SJCRH30 (cell line): ENCODE measurements at regions not wholly inside any gene's neighbourhood (a gene's known extent, or its start where the extent isn't known, plus 50 kb on each side); places are given as distances from the start of the nearest gene placed in this dataset.
A peak's percentile ranks its signal among the peaks of the same experiment; 100 is the strongest.

Experiments used
- DNase-seq, 2 experiments: peaks; one replicate each; pipeline ENCODE4 v3.0.0-alpha.2; 2015 to 2020
- H3K27ac ChIP-seq: fragments of 250-450 bp; sonication (Bioruptor Pico); 2 replicates; pipeline ENCODE4 v1.5.1; 2020; ENCODE audit warnings: mild to moderate bottlenecking, moderate library complexity
- H3K27me3 ChIP-seq: fragments of 250-450 bp; sonication (Bioruptor Pico); 2 replicates; pipeline ENCODE4 v1.5.1; 2020; ENCODE audit warnings: mild to moderate bottlenecking, moderate library complexity
- H3K36me3 ChIP-seq: fragments of 250-450 bp; sonication (Bioruptor Pico); 2 replicates; pipeline ENCODE4 v1.5.1; 2020; ENCODE audit warnings: mild to moderate bottlenecking, moderate library complexity
- H3K4me1 ChIP-seq: fragments of 250-450 bp; sonication (Bioruptor Pico); 2 replicates; pipeline ENCODE4 v1.5.1; 2020; ENCODE audit warnings: mild to moderate bottlenecking, moderate library complexity
- H3K4me3 ChIP-seq: fragments of 250-450 bp; sonication (Bioruptor Pico); 2 replicates; pipeline ENCODE4 v1.5.1; 2020; ENCODE audit warnings: mild to moderate bottlenecking, moderate library complexity
- H3K9me3 ChIP-seq: fragments of 250-450 bp; sonication (Bioruptor Pico); replicated peaks from 2 replicates; pipeline ENCODE4 v1.5.1; 2020; ENCODE audit warnings: mild to moderate bottlenecking, moderate library complexity

DNA sequence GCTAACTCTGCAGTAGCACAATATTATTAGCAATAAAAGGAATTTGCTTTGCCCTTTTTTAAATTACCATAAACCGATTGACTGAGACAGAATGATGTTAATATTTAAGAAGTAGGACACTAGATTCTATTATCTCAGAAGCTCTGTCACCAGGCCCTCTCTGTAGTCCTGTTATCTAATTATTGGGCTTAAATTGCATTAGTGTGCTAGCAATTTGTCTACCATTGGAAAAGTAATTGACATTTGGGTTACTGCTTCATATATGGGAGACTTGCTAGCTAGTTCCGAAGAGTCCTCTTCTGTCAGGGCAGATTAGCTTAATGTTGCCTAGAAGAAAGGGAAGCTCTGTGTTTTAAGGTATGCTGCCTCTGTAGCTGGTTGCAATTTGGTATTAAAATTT lies 1107.3 kb upstream of the EEF2KMT start:
- no peaks in the 10 kb centered on the region for H3K4me1 ChIP-seq
- no peak overlapping the region for H3K4me3 ChIP-seq
- DNase-seq = no peak
- H3K36me3 ChIP-seq = no peaks in the 10 kb centered on the region
- no peaks in the 10 kb centered on the region for H3K9me3 ChIP-seq
- H3K27me3 ChIP-seq = no peaks in the 10 kb centered on the region
- H3K27ac ChIP-seq = no peak overlapping the region

DNA sequence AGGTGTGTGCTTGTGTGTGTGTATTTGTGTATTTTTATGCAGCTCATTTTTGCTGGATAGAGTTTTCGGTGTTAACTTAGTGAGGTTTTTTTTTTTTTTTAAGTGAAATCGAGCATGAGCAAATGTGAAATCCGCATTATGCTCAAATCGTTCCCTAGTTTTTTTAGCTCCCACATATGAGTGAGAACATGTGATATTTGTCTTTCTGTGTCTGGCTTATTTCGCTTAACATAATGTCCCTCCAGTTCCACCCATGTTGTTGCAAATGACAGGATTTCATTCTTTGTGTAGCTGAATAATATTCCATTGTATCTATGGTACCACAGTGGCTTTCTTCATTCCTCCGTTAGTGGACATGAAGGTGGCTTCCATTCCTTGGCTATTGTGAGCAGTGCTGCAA lies 1103.3 kb upstream of the EEF2KMT start:
- Histone ChIP-seq H3K4me3 (no peak overlapping the region), H3K36me3 (no peaks in the 10 kb centered on the region), H3K9me3 (no peaks in the 10 kb centered on the region), H3K4me1 (no peaks in the 10 kb centered on the region), H3K27me3 (no peaks in the 10 kb centered on the region), H3K27ac (no peak overlapping the region)
- DNase-seq = no peak

- no peak for DNase-seq
- Histone ChIP-seq H3K27ac (no peak overlapping the region), H3K27me3 (no peaks in the 10 kb centered on the region), H3K4me1 (no peaks in the 10 kb centered on the region), H3K4me3 (no peak overlapping the region), H3K36me3 (no peaks in the 10 kb centered on the region), H3K9me3 (no peaks in the 10 kb centered on the region)
These were observed 1102.7 kb upstream of the EEF2KMT start for GRCh38 chr16:6200271-6200670.

DNA sequence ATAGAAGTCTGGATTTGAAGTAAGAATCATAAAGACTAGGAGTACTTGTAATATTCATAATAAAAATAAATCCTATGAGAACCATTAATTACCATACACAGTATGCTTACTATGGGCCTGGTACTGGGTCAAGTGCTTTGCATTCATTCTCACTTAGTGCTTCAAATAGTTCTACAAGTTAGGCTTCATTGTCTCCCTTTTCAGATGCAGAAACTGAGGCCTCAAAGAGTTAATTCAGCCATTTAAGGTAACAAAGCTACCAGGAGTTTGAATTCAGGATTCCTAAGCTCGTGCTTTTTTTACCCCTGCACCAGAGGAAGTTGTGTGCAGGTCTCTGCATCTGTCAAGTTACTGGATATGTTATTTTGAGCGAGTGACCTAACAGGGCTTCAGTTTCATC lies 1098.4 kb upstream of the EEF2KMT start:
- DNase-seq = no peak
- Histone ChIP-seq H3K36me3 (no peaks in the 10 kb centered on the region), H3K9me3 (no peaks in the 10 kb centered on the region), H3K27me3 (no peaks in the 10 kb centered on the region), H3K27ac (no peak overlapping the region), H3K4me3 (no peak overlapping the region), H3K4me1 (no peaks in the 10 kb centered on the region)

- no peak overlapping the region for H3K4me3 ChIP-seq
- no peaks in the 10 kb centered on the region for H3K27me3 ChIP-seq
- H3K36me3 ChIP-seq = no peaks in the 10 kb centered on the region
- H3K9me3 ChIP-seq = no peaks in the 10 kb centered on the region
- H3K4me1 ChIP-seq = no peaks in the 10 kb centered on the region
- no peak overlapping the region for H3K27ac ChIP-seq
- DNase-seq = peak; percentile 20 to 50
These were observed 1096.1 kb upstream of the EEF2KMT start for GRCh38 chr16:6193718-6194117.

DNA sequence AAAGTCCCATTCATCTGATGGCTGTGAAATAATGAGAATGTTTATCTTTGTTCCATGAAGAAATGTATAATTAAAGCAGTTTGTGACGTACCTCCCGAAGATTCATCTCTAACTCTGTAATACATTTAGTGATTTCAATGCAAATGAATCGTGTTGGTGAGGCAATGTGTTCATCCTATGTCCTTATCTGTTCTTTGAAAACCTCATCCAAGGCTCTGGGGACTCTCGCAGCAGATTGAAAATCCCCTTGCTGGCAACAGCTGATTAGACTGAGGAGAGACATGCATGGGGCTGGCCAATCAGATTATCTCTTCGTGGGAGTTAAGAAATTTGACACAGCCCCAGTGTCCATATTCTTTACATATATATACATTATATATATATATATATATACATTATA lies 1095.4 kb upstream of the EEF2KMT start:
- no peak overlapping the region for H3K4me3 ChIP-seq
- no peaks in the 10 kb centered on the region for H3K9me3 ChIP-seq
- H3K27ac ChIP-seq = no peak overlapping the region
- no peaks in the 10 kb centered on the region for H3K36me3 ChIP-seq
- DNase-seq = no peak
- H3K27me3 ChIP-seq = no peaks in the 10 kb centered on the region
- H3K4me1 ChIP-seq = no peaks in the 10 kb centered on the region

- H3K4me3 ChIP-seq = no peak overlapping the region
- no peaks in the 10 kb centered on the region for H3K4me1 ChIP-seq
- no peak for DNase-seq
- H3K36me3 ChIP-seq = no peaks in the 10 kb centered on the region
- no peaks in the 10 kb centered on the region for H3K27me3 ChIP-seq
- no peaks in the 10 kb centered on the region for H3K9me3 ChIP-seq
- H3K27ac ChIP-seq = no peak overlapping the region
These were observed 1094.9 kb upstream of the EEF2KMT start for GRCh38 chr16:6192532-6192931.

DNA sequence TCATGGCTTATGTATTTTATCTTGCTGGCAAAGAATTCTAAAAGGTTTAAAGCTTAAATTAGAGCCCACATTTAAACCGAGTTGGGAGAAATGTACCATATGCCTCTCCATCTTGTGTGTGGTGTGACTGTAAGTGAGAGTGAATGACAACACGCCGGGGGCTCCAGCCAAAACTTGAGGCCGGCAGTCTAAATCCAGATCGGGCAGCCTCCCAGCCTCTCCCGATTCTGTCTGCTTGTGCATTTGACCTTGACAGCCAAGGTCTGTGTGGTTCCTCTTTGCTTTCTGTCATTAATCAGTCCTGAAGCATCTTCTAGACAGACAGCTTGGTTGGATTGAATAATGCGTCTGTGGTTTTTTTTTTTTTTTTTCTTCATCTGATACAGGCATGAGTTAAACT lies 1093.2 kb upstream of the EEF2KMT start:
- DNase-seq = no peak
- Histone ChIP-seq H3K36me3 (no peaks in the 10 kb centered on the region), H3K9me3 (no peaks in the 10 kb centered on the region)

GRCh38 chr16:6189216-6189615 lies 1091.6 kb upstream of the EEF2KMT start:
- no peak overlapping the region for H3K27ac ChIP-seq
- DNase-seq = no peak
- no peaks in the 10 kb centered on the region for H3K36me3 ChIP-seq
- H3K4me3 ChIP-seq = no peak overlapping the region
- H3K4me1 ChIP-seq = no peaks in the 10 kb centered on the region
- no peaks in the 10 kb centered on the region for H3K9me3 ChIP-seq
- no peaks in the 10 kb centered on the region for H3K27me3 ChIP-seq

More for the DNA sequence above, 1093.2 kb upstream of the EEF2KMT start:
- Histone ChIP-seq H3K4me1 (no peaks in the 10 kb centered on the region), H3K27ac (no peak overlapping the region), H3K27me3 (no peaks in the 10 kb centered on the region), H3K4me3 (no peak overlapping the region)

DNA sequence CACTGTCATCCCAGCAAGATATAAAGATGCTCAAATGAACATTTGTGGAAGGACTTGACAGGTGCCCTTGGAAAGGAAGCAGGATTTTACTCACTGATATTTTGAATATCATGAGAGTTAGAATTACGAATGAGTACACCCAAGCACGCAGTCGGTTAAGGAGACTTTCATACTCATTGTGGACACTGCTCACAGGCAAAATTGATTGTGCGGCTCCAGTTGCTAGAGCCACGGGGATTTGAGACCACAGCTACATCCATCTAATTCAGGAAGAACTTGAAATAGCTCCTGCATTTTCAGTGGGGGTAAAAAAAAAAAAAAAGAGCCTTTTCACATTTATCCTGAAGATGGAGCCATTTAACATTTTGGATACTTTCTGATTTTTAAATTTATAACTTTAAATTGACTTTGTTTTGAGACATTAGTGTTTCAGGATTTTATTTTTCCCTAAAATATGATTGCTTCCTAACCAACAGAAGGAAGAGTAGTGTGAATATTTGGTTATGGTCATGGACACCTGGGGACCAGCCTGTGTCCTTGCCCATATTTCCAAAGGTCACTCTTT lies 1080.1 kb upstream of the EEF2KMT start:
- H3K27me3 ChIP-seq = no peaks in the 10 kb centered on the region
- no peak overlapping the region for H3K4me3 ChIP-seq
- H3K4me1 ChIP-seq = no peaks in the 10 kb centered on the region
- DNase-seq = no peak
- H3K36me3 ChIP-seq = no peaks in the 10 kb centered on the region
- no peak overlapping the region for H3K27ac ChIP-seq
- no peaks in the 10 kb centered on the region for H3K9me3 ChIP-seq

- Histone ChIP-seq H3K9me3 (no peaks in the 10 kb centered on the region), H3K27me3 (no peaks in the 10 kb centered on the region), H3K36me3 (no peaks in the 10 kb centered on the region), H3K4me1 (no peaks in the 10 kb centered on the region), H3K4me3 (no peak overlapping the region), H3K27ac (no peak overlapping the region)
- DNase-seq = no peak
These were observed 1072.4 kb upstream of the EEF2KMT start for GRCh38 chr16:6170022-6170421.

DNA sequence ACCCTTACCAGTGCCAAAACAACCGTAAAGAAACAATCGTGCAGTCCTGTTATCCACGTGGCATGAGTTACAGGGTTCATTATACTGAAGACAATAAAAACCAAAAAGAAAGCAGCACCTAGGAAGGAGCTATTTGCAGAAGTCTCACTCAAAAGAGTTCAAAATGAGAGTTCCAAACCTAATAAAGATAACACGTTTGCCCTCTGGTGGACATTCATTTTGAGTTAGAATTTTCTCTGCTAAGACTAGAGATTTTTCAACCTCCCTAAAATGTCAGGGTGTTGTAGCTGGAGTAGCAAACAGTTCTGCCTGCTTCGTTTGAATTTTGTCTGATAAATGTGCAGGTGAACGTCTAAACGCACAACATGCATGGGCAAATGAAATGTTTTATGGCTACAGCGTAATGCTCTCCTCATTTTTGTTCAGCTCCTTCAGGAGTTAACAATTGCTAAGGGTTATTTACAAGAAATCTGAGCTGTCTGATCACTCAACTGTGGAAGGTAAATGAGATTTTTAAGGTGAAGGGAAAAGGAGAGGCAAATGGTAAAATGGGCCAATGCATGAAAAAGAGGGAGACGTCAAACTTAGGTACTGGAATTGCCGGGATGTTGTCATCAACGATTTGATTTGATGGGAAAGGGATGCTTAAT lies 1067.9 kb upstream of the EEF2KMT start:
- Histone ChIP-seq H3K4me1 (no peaks in the 10 kb centered on the region), H3K27me3 (no peaks in the 10 kb centered on the region), H3K27ac (no peak overlapping the region), H3K4me3 (no peak overlapping the region), H3K9me3 (no peaks in the 10 kb centered on the region), H3K36me3 (no peaks in the 10 kb centered on the region)
- DNase-seq = no peak

DNA sequence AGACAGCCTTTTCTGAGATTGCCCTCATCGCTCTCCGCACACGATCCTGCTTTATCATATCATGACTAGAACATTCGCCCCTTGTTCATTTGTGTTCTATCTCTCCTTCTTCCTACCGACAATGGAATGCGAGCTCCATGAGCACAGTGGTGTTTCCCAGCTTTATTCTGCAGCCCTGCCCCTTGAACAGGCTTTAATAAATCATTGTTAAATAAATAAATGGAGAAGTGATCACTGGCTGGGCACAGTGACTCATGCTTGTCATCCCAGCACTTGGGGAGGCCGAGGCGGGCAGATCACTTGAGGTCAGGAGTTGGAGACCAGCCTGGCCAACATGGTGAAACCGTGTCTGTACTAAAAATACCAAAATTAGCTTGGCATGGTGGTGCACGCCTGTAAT lies 1063.3 kb upstream of the EEF2KMT start:
- Histone ChIP-seq H3K4me1 (no peaks in the 10 kb centered on the region), H3K36me3 (no peaks in the 10 kb centered on the region), H3K27me3 (no peaks in the 10 kb centered on the region), H3K27ac (no peak overlapping the region), H3K9me3 (no peaks in the 10 kb centered on the region), H3K4me3 (no peak overlapping the region)
- no peak for DNase-seq

- DNase-seq = no peak
- H3K9me3 ChIP-seq = no peaks in the 10 kb centered on the region
These were observed 1062.7 kb upstream of the EEF2KMT start for GRCh38 chr16:6160303-6160702.

DNA sequence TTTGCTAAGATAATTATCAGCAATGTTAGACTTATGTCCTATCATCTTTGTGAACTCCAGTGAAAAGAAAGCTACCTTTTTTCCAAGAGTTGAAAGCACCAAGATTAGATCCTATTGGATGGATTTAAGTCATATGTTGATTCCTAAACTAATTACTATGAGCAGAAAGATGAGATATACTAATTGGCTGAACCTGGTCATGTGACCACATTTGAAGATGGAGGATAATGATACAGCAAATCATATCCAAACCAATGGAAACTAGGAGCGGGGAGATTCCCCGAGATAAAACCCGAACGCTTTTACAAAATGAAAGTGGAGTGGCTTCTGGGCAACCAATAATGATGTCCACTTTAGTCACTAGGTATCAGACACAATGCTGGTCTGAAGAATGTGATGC lies 1060.2 kb upstream of the EEF2KMT start:
- Histone ChIP-seq H3K9me3 (no peaks in the 10 kb centered on the region), H3K4me3 (0 out of 2 replicates have a peak overlapping the region, but pooled peaks have one; percentile 20), H3K27ac (no peak overlapping the region), H3K27me3 (no peaks in the 10 kb centered on the region), H3K4me1 (no peaks in the 10 kb centered on the region), H3K36me3 (no peaks in the 10 kb centered on the region)
- DNase-seq = peak in 1 of 2 experiments; percentile 4

More at GRCh38 chr16:6160303-6160702, 1062.7 kb upstream of the EEF2KMT start:
- no peaks in the 10 kb centered on the region for H3K27me3 ChIP-seq
- H3K4me3 ChIP-seq = no peak overlapping the region
- no peaks in the 10 kb centered on the region for H3K4me1 ChIP-seq
- no peak overlapping the region for H3K27ac ChIP-seq
- no peaks in the 10 kb centered on the region for H3K36me3 ChIP-seq

- no peaks in the 10 kb centered on the region for H3K9me3 ChIP-seq
- H3K36me3 ChIP-seq = no peaks in the 10 kb centered on the region
- no peaks in the 10 kb centered on the region for H3K27me3 ChIP-seq
- no peak for DNase-seq
- no peak overlapping the region for H3K4me3 ChIP-seq
- no peaks in the 10 kb centered on the region for H3K4me1 ChIP-seq
- H3K27ac ChIP-seq = no peak overlapping the region
These were observed 1057.7 kb upstream of the EEF2KMT start for GRCh38 chr16:6155271-6155670.
